Endothelial cell of umbilical vein (primary cell): ENCODE measurements at regions not wholly inside any gene's neighbourhood (a gene's known extent, or its start where the extent isn't known, plus 50 kb on each side); places are given as distances from the start of the nearest gene placed in this dataset.
A peak's percentile ranks its signal among the peaks of the same experiment; 100 is the strongest.

Experiments
- BruUV-seq: library from RNA; stranded (reverse); fragments of 400-500 nt; replicated peaks from 2 replicates; lab custom pipeline; 2021; lab: Mats Ljungman, UMichigan
- CTCF ChIA-PET: fragments of 300-600, 350-600 bp; sonication (Branson Sonifier 250); formaldehyde crosslinking; loops from one replicate; lab custom pipeline; 2021; ENCODE audit warnings: antibody characterized with exemption, inconsistent platforms; lab: Charles Lee
- POLR2A ChIA-PET: fragments of 300-600, 350-600 bp; sonication (Branson Sonifier 250); formaldehyde crosslinking; loops from one replicate; lab custom pipeline; 2021; ENCODE audit warnings: antibody characterized with exemption, inconsistent platforms; lab: Charles Lee
- DNase-seq: peaks from one replicate; pipeline ENCODE4 v3.0.0-alpha.2; 2011; ENCODE audit warnings: low read depth, low spot score
- FAIRE-seq: peaks from 2 replicates; lab custom pipeline; 2011; peaks lifted over from hg19 to GRCh38; lab: Jason Lieb, UNC
- H2AFZ ChIP-seq: 2 replicates; pipeline ENCODE4 v1.6.0; 2012; ENCODE audit warnings: low read depth, low read length, control low read depth, inconsistent platforms
- H3K27ac ChIP-seq: 2 replicates; pipeline ENCODE4 v1.5.1; 2011; ENCODE audit warnings: low read depth, mild to moderate bottlenecking, control low read depth, low read length, moderate library complexity; ENCODE audit not compliant: insufficient read depth
- H3K27me3 ChIP-seq, 2 experiments: 2 replicates each; pipeline versions ENCODE4 v1.6.0 to v1.6.1; 2011; ENCODE audit warnings: low read length in 2 of 2, mixed read lengths in 1 of 2; ENCODE audit not compliant: control insufficient read depth in 2 of 2, insufficient read depth in 2 of 2
- H3K36me3 ChIP-seq, 2 experiments: 2 replicates in 1 of 2; 3 replicates in 1 of 2; pipeline ENCODE4 v1.5.1; 2011; ENCODE audit warnings: low read length in 2 of 2, mild to moderate bottlenecking in 1 of 2, moderate library complexity in 1 of 2; ENCODE audit not compliant: control insufficient read depth in 2 of 2, insufficient read depth in 2 of 2; ENCODE audit errors: extremely low read depth in 1 of 2
- H3K4me1 ChIP-seq: 3 replicates; pipeline ENCODE4 v1.5.1; 2011; ENCODE audit warnings: mild to moderate bottlenecking, low read length; ENCODE audit not compliant: control insufficient read depth, insufficient read depth; ENCODE audit errors: extremely low read depth
- H3K4me2 ChIP-seq: 2 replicates; pipeline ENCODE4 v1.6.1; 2011; ENCODE audit warnings: low read length, control low read depth, mixed read lengths; ENCODE audit not compliant: insufficient read depth
- H3K4me3 ChIP-seq, 3 experiments: fragments of 200-600 bp in 1 of 3; sonication (generic), shearing (Covaris generic) in 1 of 3; replicated peaks in 1 of 3; 2 replicates each; pipeline ENCODE4 v1.5.1; 2011 to 2016; ENCODE audit warnings: control low read depth in 3 of 3, low read length in 3 of 3, mild to moderate bottlenecking in 2 of 3, inconsistent platforms in 1 of 3, low read depth in 1 of 3, moderate library complexity in 1 of 3; ENCODE audit not compliant: insufficient read depth in 1 of 3
- H3K79me2 ChIP-seq: 2 replicates; pipeline ENCODE4 v1.6.0; 2012; ENCODE audit warnings: low read length, inconsistent platforms; ENCODE audit not compliant: control insufficient read depth, insufficient read depth
- H3K9ac ChIP-seq: replicated peaks from 2 replicates; pipeline ENCODE3; 2011; ENCODE audit warnings: low read length, control low read depth; ENCODE audit not compliant: insufficient read depth; ENCODE audit errors: extremely low read depth
- H3K9me1 ChIP-seq: replicated peaks from 3 replicates; pipeline ENCODE4 v1.6.0; 2011; ENCODE audit warnings: mild to moderate bottlenecking, low read length; ENCODE audit not compliant: control insufficient read depth, insufficient read depth; ENCODE audit errors: extremely low read depth
- H3K9me3 ChIP-seq: replicated peaks from 2 replicates; pipeline ENCODE4 v1.5.1; 2012; ENCODE audit warnings: low read length, inconsistent platforms; ENCODE audit not compliant: control insufficient read depth, insufficient read depth
- H4K20me1 ChIP-seq: replicated peaks from 2 replicates; pipeline ENCODE3; 2011; ENCODE audit warnings: mild to moderate bottlenecking, low read length; ENCODE audit not compliant: control insufficient read depth, insufficient read depth; ENCODE audit errors: extremely low read depth
- CTCF ChIP-seq, 2 donors: IDR thresholded peaks; 1 replicate in 1 of 2; 2 replicates in 1 of 2; pipeline ENCODE4 v1.5.1; 2011; ENCODE audit warnings: low read length in 2 of 2, mild to moderate bottlenecking in 2 of 2, moderate library complexity in 2 of 2, control low read depth in 1 of 2, inconsistent platforms in 1 of 2, low read depth in 1 of 2; ENCODE audit not compliant: insufficient read depth in 1 of 2; ENCODE audit errors: extremely low read depth in 1 of 2
- EZH2 ChIP-seq: IDR thresholded peaks from 2 replicates; pipeline ENCODE4 v1.6.1; 2012; ENCODE audit warnings: borderline replicate concordance, low read depth, mild to moderate bottlenecking, moderate library complexity, low read length, inconsistent platforms; ENCODE audit not compliant: severe bottlenecking
- FOS ChIP-seq: IDR thresholded peaks from 2 replicates; pipeline ENCODE4 v1.6.1; 2011; ENCODE audit warnings: mild to moderate bottlenecking, low read length, moderate library complexity, borderline replicate concordance; ENCODE audit not compliant: insufficient read depth
- GATA2 ChIP-seq: IDR thresholded peaks from 2 replicates; pipeline ENCODE4 v1.7.0; 2011; ENCODE audit warnings: low read depth, mild to moderate bottlenecking, moderate library complexity, mixed read lengths, low read length; ENCODE audit not compliant: insufficient read length, insufficient read depth
- JUN ChIP-seq: IDR thresholded peaks from 2 replicates; pipeline ENCODE4 v1.6.1; 2011; ENCODE audit warnings: borderline replicate concordance, low read depth; ENCODE audit not compliant: insufficient read length, insufficient read depth
- MAX ChIP-seq: IDR thresholded peaks from 2 replicates; pipeline ENCODE4 v1.6.1; 2011; ENCODE audit not compliant: insufficient read depth, insufficient read length
- MYC ChIP-seq: IDR thresholded peaks from one replicate; pipeline ENCODE4 v1.6.1; 2011; ENCODE audit warnings: mild to moderate bottlenecking, low read depth, low read length
- POLR2A ChIP-seq: IDR thresholded peaks from 2 replicates; pipeline ENCODE4 v1.6.1; 2012; ENCODE audit warnings: low read depth, mild to moderate bottlenecking, control low read depth, low read length
- POLR2AphosphoS5 ChIP-seq: IDR thresholded peaks from 2 replicates; pipeline ENCODE4 v1.6.1; 2012; ENCODE audit warnings: low read depth, mild to moderate bottlenecking, control low read depth, low read length, moderate library complexity; ENCODE audit not compliant: insufficient read depth
- dilution Hi-C: fragments of 300-500 bp; cut with MboI; formaldehyde crosslinking; loops from one replicate; pipeline ENCODE4 v1.15.0; 2019; ENCODE audit warnings: low sequenced_read_pairs; ENCODE audit not compliant: extremely low pct_ligation_motif_present
- intact Hi-C: fragments of 100-400 bp; cut with micrococcal nuclease; formaldehyde crosslinking; loops from one replicate; pipeline ENCODE4 v1.10.0; 2022

- Histone ChIP-seq H3K9ac (no peak overlapping the region), H3K4me2 (no peak overlapping the region), H3K27ac (no peak overlapping the region), H3K79me2 (no peaks in the 10 kb centered on the region), H3K27me3 (no peaks in the 10 kb centered on the region), H2AFZ (no peak overlapping the region), H3K4me3 (no peak overlapping the region), H4K20me1 (no peaks in the 10 kb centered on the region), H3K9me1 (no peaks in the 10 kb centered on the region), H3K36me3 (no peaks in the 10 kb centered on the region), H3K4me1 (no peaks in the 10 kb centered on the region), H3K9me3 (no peaks in the 10 kb centered on the region)
- dilution Hi-C loops, result no loop called here
- ChIA-PET CTCF (interaction anchor here (1.1 to 1.5 kb wide), 4 partner anchors 8 to 145 kb away, joined by 3 to 9 read pairs (median 4); no protein-coding TSS in a partner anchor), POLR2A (no interaction called here)
- FAIRE-seq, result no peak
- intact Hi-C loops, result no loop called here
- TF ChIP-seq POLR2AphosphoS5 (no peak), MYC (no peak), POLR2A (no peak), FOS (no peak), JUN (no peak), MAX (no peak), EZH2 (no peak), CTCF (IDR thresholded peaks at IDR 0.05; ENCODE audit: extremely low read depth in 1 of 2, insufficient read depth in 1 of 2, low read depth in 1 of 2, low read length in 2 of 2) (no peak), GATA2 (no peak)
- peak; percentile 21 for DNase-seq
- BruUV-seq, result no TSS peak
Measured at GRCh38 chr6:151179321-151179720, 60.4 kb upstream of the AKAP12 start.
